Lung (tissue), 11 donors: ENCODE measurements at regions not wholly inside any gene's neighbourhood (a gene's known extent, or its start where the extent isn't known, plus 50 kb on each side); places are given as distances from the start of the nearest gene placed in this dataset.

Source experiments
- ATAC-seq: fragments of 200-7000 bp; cut with Tn5 transposase; one replicate; pipeline ENCODE4 v1.9.1; 2020; ENCODE audit warnings: moderate number of reproducible peaks; ENCODE audit not compliant: insufficient read depth, low FRiP score
- DNase-seq, 3 donors: peaks; one replicate each; pipeline ENCODE4 v3.0.0-alpha.2; 2013 to 2017
- H3K27ac ChIP-seq, 2 donors: one replicate each; pipeline ENCODE4 v1.5.1; 2013; ENCODE audit warnings: mild to moderate bottlenecking in 2 of 2, moderate library complexity in 2 of 2, control low read depth in 1 of 2, inconsistent platforms in 1 of 2, low read depth in 1 of 2, low read length in 1 of 2
- H3K27me3 ChIP-seq, 3 donors: one replicate each; pipeline ENCODE4 v1.5.1; 2013; ENCODE audit warnings: low read length in 2 of 3; ENCODE audit not compliant: control insufficient read depth in 3 of 3, insufficient read depth in 3 of 3
- H3K36me3 ChIP-seq, 4 donors: one replicate each; pipeline ENCODE4 v1.5.1; 2013; ENCODE audit warnings: low read length in 4 of 4, mild to moderate bottlenecking in 1 of 4, moderate library complexity in 1 of 4; ENCODE audit not compliant: control insufficient read depth in 4 of 4, insufficient read depth in 4 of 4
- H3K4me1 ChIP-seq, 5 donors: one replicate each; pipeline ENCODE4 v1.5.1; 2013; ENCODE audit warnings: low read length in 5 of 5, mild to moderate bottlenecking in 2 of 5, moderate library complexity in 1 of 5; ENCODE audit not compliant: control insufficient read depth in 5 of 5, insufficient read depth in 5 of 5
- H3K4me3 ChIP-seq: one replicate; pipeline ENCODE4 v1.5.1; 2013; ENCODE audit warnings: mild to moderate bottlenecking, control low read depth, moderate library complexity
- H3K9ac ChIP-seq, 2 donors: one replicate each; pipeline ENCODE4 v1.5.1; 2013; ENCODE audit warnings: low read length in 2 of 2, control low read depth in 1 of 2; ENCODE audit not compliant: insufficient read depth in 1 of 2
- H3K9me3 ChIP-seq, 4 donors: one replicate each; pipeline ENCODE4 v1.5.1; 2013; ENCODE audit warnings: low read length in 3 of 4, mild to moderate bottlenecking in 1 of 4, moderate library complexity in 1 of 4; ENCODE audit not compliant: control insufficient read depth in 4 of 4, insufficient read depth in 3 of 4
- CTCF ChIP-seq: IDR thresholded peaks from 2 replicates; pipeline ENCODE4 v1.5.1; 2012; ENCODE audit warnings: mild to moderate bottlenecking; ENCODE audit errors: control extremely low read depth, extremely low read depth
- WGBS, 2 donors: extraction: QIAGEN DNeasy Blood & Tissue Kit; methylation state at CpG; one replicate each; pipeline ENCODE4 v1.1.7; 2013; 5-methylcytosine and 5-hydroxymethylcytosine counted together
- donor health status: control.
- donor health status: control.
- donor health status: Bipolar disorder and iron deficiency.
- donor health status: healthy.
- donor health status: DM: yes; HTN: yes; CAD: no.

DNA sequence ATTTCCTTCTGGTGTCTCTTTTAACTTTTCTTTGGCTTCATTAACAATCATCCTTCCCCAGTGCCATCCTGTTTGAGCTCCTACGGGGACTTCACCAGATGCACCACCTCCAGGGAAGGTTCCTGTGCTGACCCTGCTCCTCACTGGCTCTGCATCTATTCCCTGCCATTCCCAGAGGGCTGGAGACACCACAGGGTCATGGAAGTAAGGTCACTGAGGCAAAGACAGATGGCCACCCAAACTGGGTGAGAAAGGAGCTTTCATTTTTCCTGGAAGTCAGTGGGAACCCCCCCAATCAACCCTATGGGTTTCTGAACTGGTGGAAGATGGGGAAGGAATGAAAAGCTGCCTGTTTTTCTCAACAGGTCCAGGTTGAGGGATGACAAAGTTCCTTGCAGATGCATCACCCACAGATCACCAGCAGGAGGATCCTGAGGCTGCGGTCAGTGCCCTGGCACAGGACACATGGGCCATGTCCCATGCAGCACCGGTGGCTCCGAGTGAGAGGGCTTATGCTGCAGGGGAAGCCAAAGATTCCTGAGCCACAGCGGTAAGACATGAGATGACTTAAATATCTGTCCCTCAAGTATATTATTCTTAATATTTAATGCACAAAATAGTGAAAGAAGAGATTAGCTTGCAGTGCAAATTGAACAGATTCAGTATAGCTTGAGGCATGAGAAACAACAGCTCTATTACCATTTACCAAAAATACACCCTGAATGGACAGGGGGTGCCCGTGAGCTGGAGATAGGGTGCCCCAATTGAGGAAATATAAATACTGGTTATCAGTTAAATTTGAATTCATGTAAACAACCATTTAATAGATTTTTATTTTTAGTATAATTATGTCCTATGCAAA lies 73.0 kb upstream of the VPREB1 start:
- Histone ChIP-seq H3K4me3 (no peak overlapping the region), H3K36me3 (no peaks in the 10 kb centered on the region), H3K9me3 (no peaks in the 10 kb centered on the region), H3K9ac (no peak overlapping the region), H3K27me3 (no peaks in the 10 kb centered on the region), H3K27ac (no peak overlapping the region), H3K4me1 (no peaks in the 10 kb centered on the region)
- ATAC-seq = no peak
- TF ChIP-seq CTCF = no peak
- WGBS, 2 donors = 42 to 47% methylated on average over 6 of the region's 6 CpGs
- peak in 1 of 3 donors; percentile 3 for DNase-seq

GRCh38 chr22:22169923-22170322 lies 74.7 kb upstream of the VPREB1 start:
- Histone ChIP-seq H3K27me3 (peaks cover 0 to 4% (median 0%) of the 10 kb centered on the region in 3 donors), H3K36me3 (no peaks in the 10 kb centered on the region), H3K4me3 (no peak overlapping the region), H3K9ac (no peak overlapping the region), H3K27ac (no peak overlapping the region), H3K9me3 (no peaks in the 10 kb centered on the region), H3K4me1 (no peaks in the 10 kb centered on the region)
- no peak for ATAC-seq
- 44 to 57% methylated on average over 1 of the region's 1 CpG for WGBS, 2 donors
- DNase-seq = no peak
- TF ChIP-seq CTCF = no peak

- no peaks in the 10 kb centered on the region for H3K36me3 ChIP-seq
- DNase-seq (no peak), ATAC-seq (no peak)
- peaks cover 0 to 6% (median 0%) of the 10 kb centered on the region in 3 donors for H3K27me3 ChIP-seq
- H3K4me1 ChIP-seq = no peaks in the 10 kb centered on the region
- H3K27ac ChIP-seq = no peak overlapping the region
- H3K9ac ChIP-seq = no peak overlapping the region
- no peak overlapping the region for H3K4me3 ChIP-seq
- 73% methylated on average over 9 of the region's 9 CpGs for WGBS, 2 donors
- no peaks in the 10 kb centered on the region for H3K9me3 ChIP-seq
- no peak for TF ChIP-seq CTCF
Observed at GRCh38 chr22:22168941-22169867, 75.4 kb upstream of the VPREB1 start.
